Neural progenitor cell (in vitro differentiated cells): ENCODE measurements at regions not wholly inside any gene's neighbourhood (a gene's known extent, or its start where the extent isn't known, plus 50 kb on each side); places are given as distances from the start of the nearest gene placed in this dataset.

Experiments
- DNase-seq: peaks from one replicate; pipeline ENCODE4 v3.0.0-alpha.2; 2016; ENCODE audit warnings: low spot score
- H2AFZ ChIP-seq: fragments of 200-600 bp; sonication (generic); replicated peaks from 2 replicates; pipeline ENCODE4 v1.6.1; 2016; ENCODE audit warnings: antibody characterized with exemption
- H3F3A ChIP-seq: fragments of 200-600 bp; sonication (generic); 2 replicates; pipeline ENCODE4 v1.6.1; 2016; ENCODE audit warnings: antibody characterized with exemption, low read depth
- H3K27ac ChIP-seq: fragments of 200-600 bp; sonication (generic); 2 replicates; pipeline ENCODE4 v1.5.1; 2016; ENCODE audit warnings: mild to moderate bottlenecking
- H3K27me3 ChIP-seq: fragments of 200-600 bp; sonication (generic); 2 replicates; pipeline ENCODE4 v1.6.1; 2016; ENCODE audit warnings: mild to moderate bottlenecking, moderate library complexity
- H3K36me3 ChIP-seq: fragments of 200-600 bp; sonication (generic); 2 replicates; pipeline ENCODE4 v1.5.1; 2016
- H3K4me1 ChIP-seq: fragments of 200-600 bp; sonication (generic); 2 replicates; pipeline ENCODE4 v1.6.1; 2016; ENCODE audit warnings: mixed run types
- H3K4me2 ChIP-seq: fragments of 200-600 bp; sonication (generic); 2 replicates; pipeline ENCODE4 v1.6.1; 2016
- H3K4me3 ChIP-seq: fragments of 200-600 bp; sonication (generic); 2 replicates; pipeline ENCODE4 v1.5.1; 2016
- H3K79me2 ChIP-seq: fragments of 200-600 bp; sonication (generic); 2 replicates; pipeline ENCODE4 v1.6.1; 2016; ENCODE audit warnings: low read depth
- H3K9ac ChIP-seq: fragments of 200-600 bp; sonication (generic); 2 replicates; pipeline ENCODE4 v1.6.1; 2016
- H3K9me3 ChIP-seq: fragments of 200-600 bp; sonication (generic); 2 replicates; pipeline ENCODE4 v1.5.1; 2016; ENCODE audit warnings: low read depth
- H4K20me1 ChIP-seq: fragments of 200-600 bp; sonication (generic); 2 replicates; pipeline ENCODE4 v1.6.1; 2016; ENCODE audit warnings: low read depth
- H3K27ac Mint-ChIP-seq: 3 replicates; pipeline ENCODE4 v1.8.0; 2021; ENCODE audit warnings: mixed read lengths
- H3K27me3 Mint-ChIP-seq: 2 replicates; pipeline ENCODE4 v1.8.0; 2022; ENCODE audit warnings: low read depth, mild to moderate bottlenecking, inconsistent platforms, moderate library complexity, mixed read lengths; ENCODE audit not compliant: insufficient read depth
- H3K36me3 Mint-ChIP-seq: 3 replicates; pipeline ENCODE4 v1.8.0; 2021; ENCODE audit warnings: mixed read lengths
- H3K4me1 Mint-ChIP-seq: 3 replicates; pipeline ENCODE4 v1.8.0; 2021; ENCODE audit warnings: mixed read lengths
- H3K4me3 Mint-ChIP-seq: 3 replicates; pipeline ENCODE4 v1.8.0; 2021; ENCODE audit warnings: mild to moderate bottlenecking, moderate library complexity, mixed read lengths
- H3K9me3 Mint-ChIP-seq: 3 replicates; pipeline ENCODE4 v1.8.0; 2020; ENCODE audit warnings: mixed read lengths
- CTCF ChIP-seq: fragments of 200-600 bp; sonication (generic); IDR thresholded peaks from 2 replicates; pipeline ENCODE4 v1.5.1; 2017; ENCODE audit warnings: antibody characterized with exemption, mild to moderate bottlenecking
- EZH2 ChIP-seq: fragments of 200-600 bp; sonication (generic); IDR thresholded peaks from 2 replicates; pipeline ENCODE4 v1.6.1; 2017; ENCODE audit warnings: antibody characterized with exemption, mild to moderate bottlenecking, moderate library complexity
- EZH2phosphoT487 ChIP-seq: fragments of 200-600 bp; sonication (generic); IDR thresholded peaks from 2 replicates; pipeline ENCODE4 v1.6.1; 2017; ENCODE audit warnings: antibody characterized with exemption

GRCh38 chr15:45849136-45849535 is 214.3 kb downstream of the SQOR start:
- Mint-ChIP-seq H3K27me3 (peaks cover 5% of the 10 kb centered on the region), H3K4me3 (no peak overlapping the region), H3K36me3 (no peaks in the 10 kb centered on the region), H3K9me3 (peaks cover 18% of the 10 kb centered on the region), H3K27ac (no peak overlapping the region), H3K4me1 (no peaks in the 10 kb centered on the region)
- TF ChIP-seq EZH2phosphoT487 (no peak), EZH2 (no peak), CTCF (no peak)
- Histone ChIP-seq H2AFZ (no peak overlapping the region), H3K79me2 (no peaks in the 10 kb centered on the region), H3K27ac (no peak overlapping the region), H3K36me3 (no peaks in the 10 kb centered on the region), H3K9me3 (no peaks in the 10 kb centered on the region), H3K27me3 (no peaks in the 10 kb centered on the region), H4K20me1 (no peaks in the 10 kb centered on the region), H3K4me1 (no peaks in the 10 kb centered on the region), H3K4me2 (no peak overlapping the region), H3K9ac (no peak overlapping the region), H3F3A (no peaks in the 10 kb centered on the region), H3K4me3 (no peak overlapping the region)
- DNase-seq: no peak

GRCh38 chr15:45854455-45855202 is 219.8 kb downstream of the SQOR start:
- Mint-ChIP-seq H3K4me1 (no peaks in the 10 kb centered on the region), H3K36me3 (no peaks in the 10 kb centered on the region), H3K27me3 (peaks cover under 1% of the 10 kb centered on the region), H3K27ac (no peak overlapping the region), H3K4me3 (no peak overlapping the region), H3K9me3 (peaks cover 11% of the 10 kb centered on the region)
- Histone ChIP-seq H3K4me3 (no peak overlapping the region), H3K4me2 (no peak overlapping the region), H2AFZ (no peak overlapping the region), H3K36me3 (no peaks in the 10 kb centered on the region), H3K9ac (no peak overlapping the region), H3K79me2 (no peaks in the 10 kb centered on the region), H3K9me3 (no peaks in the 10 kb centered on the region), H3K27ac (no peak overlapping the region), H3K27me3 (no peaks in the 10 kb centered on the region), H4K20me1 (no peaks in the 10 kb centered on the region), H3F3A (no peaks in the 10 kb centered on the region), H3K4me1 (no peaks in the 10 kb centered on the region)
- DNase-seq: no peak
- TF ChIP-seq CTCF (no peak), EZH2phosphoT487 (no peak), EZH2 (no peak)

GRCh38 chr15:45855210-45855906 is 220.5 kb downstream of the SQOR start:
- peaks cover 8% of the 10 kb centered on the region for H3K9me3 Mint-ChIP-seq
- H2AFZ ChIP-seq: no peak overlapping the region
- no peaks in the 10 kb centered on the region for H3K36me3 ChIP-seq
- no peaks in the 10 kb centered on the region for H3K4me1 ChIP-seq
- H3K27ac ChIP-seq: no peak overlapping the region
- no peaks in the 10 kb centered on the region for H3K4me1 Mint-ChIP-seq
- H3K27ac Mint-ChIP-seq: no peak overlapping the region
- TF ChIP-seq EZH2phosphoT487 (no peak), CTCF (no peak), EZH2 (no peak)
- no peak overlapping the region for H3K9ac ChIP-seq
- no peaks in the 10 kb centered on the region for H3K27me3 ChIP-seq
- H3K36me3 Mint-ChIP-seq: no peaks in the 10 kb centered on the region
- no peak for DNase-seq
- H3K79me2 ChIP-seq: no peaks in the 10 kb centered on the region
- H3K4me3 Mint-ChIP-seq: no peak overlapping the region
- H4K20me1 ChIP-seq: no peaks in the 10 kb centered on the region
- H3K27me3 Mint-ChIP-seq: no peaks in the 10 kb centered on the region
- H3K4me3 ChIP-seq: no peak overlapping the region
- H3K4me2 ChIP-seq: no peak overlapping the region
- no peaks in the 10 kb centered on the region for H3F3A ChIP-seq
- no peaks in the 10 kb centered on the region for H3K9me3 ChIP-seq
